GM13977 (cell line): ENCODE measurements at regions not wholly inside any gene's neighbourhood (a gene's known extent, or its start where the extent isn't known, plus 50 kb on each side); places are given as distances from the start of the nearest gene placed in this dataset.

ENCODE experiments used
- DNase-seq: peaks from one replicate; pipeline ENCODE4 v3.0.0; 2012; ENCODE audit warnings: low spot score
- CTCF ChIP-seq: IDR thresholded peaks from 2 replicates; pipeline ENCODE4 v1.5.1; 2012; ENCODE audit warnings: mild to moderate bottlenecking, control low read depth; ENCODE audit not compliant: insufficient read depth; ENCODE audit errors: extremely low read depth, missing control alignments
- in situ Hi-C: fragments of 300-500 bp; cut with MboI; formaldehyde crosslinking; loops from one replicate; pipeline ENCODE4 v1.12.0; 2022; ENCODE audit warnings: low sequenced_read_pairs, low pct_unique_long_range_greater_than_20kb, mixed read lengths, inconsistent platforms; ENCODE audit not compliant: unreplicated experiment

GRCh38 chr6:8750627-8751026, 315.3 kb upstream of the SLC35B3 start:
- in situ Hi-C loops: no loop called here
- DNase-seq: no peak
- TF ChIP-seq CTCF: no peak

GRCh38 chr6:8749465-8749864, 314.1 kb upstream of the SLC35B3 start:
- no peak for TF ChIP-seq CTCF
- no peak for DNase-seq
- in situ Hi-C loops: no loop called here

GRCh38 chr6:8743170-8743745, 307.9 kb upstream of the SLC35B3 start:
- in situ Hi-C loops: no loop called here
- peak; percentile 26 for DNase-seq
- no peak for TF ChIP-seq CTCF

GRCh38 chr6:8739454-8739853, 304.1 kb upstream of the SLC35B3 start:
- no peak for DNase-seq
- in situ Hi-C loops: no loop called here
- TF ChIP-seq CTCF: no peak

- DNase-seq: no peak
- TF ChIP-seq CTCF: no peak
- in situ Hi-C loops: no loop called here
Observed at GRCh38 chr6:8738951-8739350, 303.6 kb upstream of the SLC35B3 start.

GRCh38 chr6:8736156-8736895, 301.0 kb upstream of the SLC35B3 start:
- in situ Hi-C loops: no loop called here
- DNase-seq: no peak
- TF ChIP-seq CTCF: no peak
